Loucy (cell line): ENCODE measurements at regions not wholly inside any gene's neighbourhood (a gene's known extent, or its start where the extent isn't known, plus 50 kb on each side); places are given as distances from the start of the nearest gene placed in this dataset.

ENCODE experiments used
- CTCF ChIP-seq: fragments of 200-600 bp; sonication (generic); conservative IDR thresholded peaks from 2 replicates; pipeline ENCODE4 v1.5.1; 2014; ENCODE audit warnings: mild to moderate bottlenecking, antibody characterized with exemption, low read length
- EZH2phosphoT487 ChIP-seq: fragments of 200-600 bp; IDR thresholded peaks from 2 replicates; pipeline ENCODE4 v1.6.1; 2018; ENCODE audit warnings: antibody characterized with exemption, mild to moderate bottlenecking, moderate library complexity, borderline replicate concordance

- no peak for TF ChIP-seq CTCF
- TF ChIP-seq EZH2phosphoT487 = no peak
Measured at GRCh38 chr4:129474698-129475097, 378.7 kb downstream of the C4orf33 start.
